ENCODE measurements at regions not wholly inside any gene's neighbourhood (a gene's known extent, or its start where the extent isn't known, plus 50 kb on each side); places are given as distances from the start of the nearest gene placed in this dataset.

DNA sequence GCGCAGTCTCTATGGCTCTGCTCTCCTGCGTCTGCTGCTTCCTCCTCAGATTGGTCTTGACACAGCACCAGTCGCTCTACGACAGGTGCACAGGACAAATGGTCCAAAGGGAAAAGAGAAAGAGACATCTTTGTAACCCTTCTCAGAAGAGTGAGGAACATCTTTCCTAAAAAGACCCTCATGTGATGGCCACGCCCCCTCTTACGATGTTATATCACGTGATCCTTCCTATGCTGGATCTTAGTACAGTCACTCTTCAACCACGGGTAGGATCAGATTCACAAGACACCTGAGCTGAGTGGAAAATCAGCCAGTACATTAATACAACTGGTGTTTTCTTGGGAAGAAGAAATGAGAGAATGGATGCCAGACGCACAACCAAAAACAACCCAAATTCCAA is 262.2 kb upstream of the CELF2 start:
- TF ChIP-seq POLR2A (IDR thresholded peaks at IDR 0.05), result no peak
- TF ChIP-seq CTCF (IDR thresholded peaks at IDR 0.05), result no peak
- TF ChIP-seq EP300 (IDR thresholded peaks at IDR 0.05), result no peak
